Keratinocyte (primary cell): ENCODE measurements at regions not wholly inside any gene's neighbourhood (a gene's known extent, or its start where the extent isn't known, plus 50 kb on each side); places are given as distances from the start of the nearest gene placed in this dataset.

Experiments used
- CTCF ChIP-seq, 3 experiments: IDR thresholded peaks in 1 of 3; conservative IDR thresholded peaks in 1 of 3; optimal IDR thresholded peaks in 1 of 3; 2 replicates in 2 of 3; 3 replicates in 1 of 3; pipeline versions ENCODE3 to v1.5.1; 2011; ENCODE audit warnings: low read length in 3 of 3, mild to moderate bottlenecking in 3 of 3, moderate library complexity in 2 of 3, control low read depth in 1 of 3, inconsistent platforms in 1 of 3; ENCODE audit not compliant: insufficient read depth in 2 of 3; ENCODE audit errors: extremely low read depth in 1 of 3
- EZH2 ChIP-seq: IDR thresholded peaks from one replicate; pipeline ENCODE4 v1.6.1; 2012; ENCODE audit warnings: inconsistent platforms, mild to moderate bottlenecking, low read length, moderate library complexity

GRCh38 chr14:29111554-29111953, 345.0 kb downstream of the FOXG1 start:
- TF ChIP-seq CTCF (optimal IDR thresholded peaks at IDR 0.05 in 1 of 3, IDR thresholded peaks at IDR 0.05 in 1 of 3, conservative IDR thresholded peaks at IDR 0.05 in 1 of 3; ENCODE audit: extremely low read depth in 1 of 3, insufficient read depth in 2 of 3, low read length in 3 of 3) (no peak), EZH2 (no peak)
